CD1c-positive myeloid dendritic cell (primary cell): ENCODE measurements at regions not wholly inside any gene's neighbourhood (a gene's known extent, or its start where the extent isn't known, plus 50 kb on each side); places are given as distances from the start of the nearest gene placed in this dataset.
"Not testable (repeated sequence)": the region's sequence is repeated elsewhere in the genome, so short reads cannot be mapped to it uniquely, and the experiment has no call there.

Experiments
- DNase-seq: peaks from one replicate; pipeline ENCODE4 v3.0.0-alpha.2; 2016; ENCODE audit errors: extremely low spot score

GRCh38 chr5:106374956-106375355 is 1295.8 kb downstream of the EFNA5 start:
- DNase-seq = no peak

- DNase-seq = no peak
Measured at GRCh38 chr5:106368021-106368420, 1302.7 kb downstream of the EFNA5 start.

GRCh38 chr5:106367281-106367680 is 1303.5 kb downstream of the EFNA5 start:
- no peak for DNase-seq

- no peak for DNase-seq
Measured at GRCh38 chr5:106363578-106363977, 1307.2 kb downstream of the EFNA5 start.

- DNase-seq = no peak
Measured at GRCh38 chr5:106361905-106362304, 1308.8 kb downstream of the EFNA5 start.

- DNase-seq = no peak
Measured at GRCh38 chr5:106331415-106331814, 1339.3 kb downstream of the EFNA5 start.

GRCh38 chr5:106324356-106324755 is 1346.4 kb downstream of the EFNA5 start:
- no peak for DNase-seq

- DNase-seq = no peak
Measured at GRCh38 chr5:106321242-106321641, 1349.5 kb downstream of the EFNA5 start.

- DNase-seq = no peak
Measured at GRCh38 chr5:106314221-106314824, 1356.4 kb downstream of the EFNA5 start.

- no peak for DNase-seq
Measured at GRCh38 chr5:106312360-106312759, 1358.4 kb downstream of the EFNA5 start.

GRCh38 chr5:106311230-106311915 is 1359.4 kb downstream of the EFNA5 start:
- no peak for DNase-seq

GRCh38 chr5:106307265-106307664 is 1363.5 kb downstream of the EFNA5 start:
- DNase-seq = no peak

- DNase-seq = no peak
Measured at GRCh38 chr5:106306313-106307028, 1364.3 kb downstream of the EFNA5 start.

- DNase-seq = no peak
Measured at GRCh38 chr5:106303911-106304310, 1366.8 kb downstream of the EFNA5 start.

GRCh38 chr5:106292654-106293053 is 1378.1 kb downstream of the EFNA5 start:
- DNase-seq = no peak

GRCh38 chr5:106290841-106291240 is 1379.9 kb downstream of the EFNA5 start:
- no peak for DNase-seq

GRCh38 chr5:106288979-106289378 is 1381.8 kb downstream of the EFNA5 start:
- no peak for DNase-seq

GRCh38 chr5:106277540-106278096 is 1393.1 kb downstream of the EFNA5 start:
- no peak for DNase-seq

GRCh38 chr5:106269252-106269843 is 1401.4 kb downstream of the EFNA5 start:
- DNase-seq = no peak

GRCh38 chr5:106267256-106267655 is 1403.5 kb downstream of the EFNA5 start:
- no peak for DNase-seq

GRCh38 chr5:106262395-106262794 is 1408.3 kb downstream of the EFNA5 start:
- no peak for DNase-seq

- DNase-seq = not testable (repeated sequence)
Measured at GRCh38 chr5:106259431-106260090, 1411.2 kb downstream of the EFNA5 start.
